NCI-H2107 treated with DMSO at 0.1 percent for 48 hours (cell line): ENCODE measurements at regions not wholly inside any gene's neighbourhood (a gene's known extent, or its start where the extent isn't known, plus 50 kb on each side); places are given as distances from the start of the nearest gene placed in this dataset.
"Not testable (repeated sequence)": the region's sequence is repeated elsewhere in the genome, so short reads cannot be mapped to it uniquely, and the experiment has no call there.

Source experiments
- DNase-seq: peaks from one replicate; lab custom pipeline; 2025; ENCODE audit not compliant: unreplicated experiment; lab: John Stamatoyannopoulos, UW

DNA sequence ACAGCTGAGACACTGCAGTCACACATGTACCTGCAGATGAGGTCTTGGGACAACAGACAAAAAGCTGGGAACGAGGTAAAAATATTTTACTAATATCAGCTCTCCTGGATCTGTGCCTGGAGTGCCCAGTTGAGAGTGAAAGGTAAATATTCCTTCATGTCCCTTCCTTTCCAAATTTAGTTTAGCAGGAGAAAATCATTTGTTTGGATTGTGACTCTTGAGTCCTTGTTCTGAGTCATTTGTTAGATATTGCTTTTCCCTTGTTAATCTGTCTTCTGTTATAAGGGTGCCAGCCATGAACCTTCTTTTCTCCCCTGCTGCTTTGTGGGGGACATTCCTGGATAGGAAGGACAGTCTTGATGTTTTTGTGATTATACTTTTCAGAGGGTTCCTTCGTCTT is 329.2 kb downstream of the DSC3 start:
- DNase-seq: no peak

DNA sequence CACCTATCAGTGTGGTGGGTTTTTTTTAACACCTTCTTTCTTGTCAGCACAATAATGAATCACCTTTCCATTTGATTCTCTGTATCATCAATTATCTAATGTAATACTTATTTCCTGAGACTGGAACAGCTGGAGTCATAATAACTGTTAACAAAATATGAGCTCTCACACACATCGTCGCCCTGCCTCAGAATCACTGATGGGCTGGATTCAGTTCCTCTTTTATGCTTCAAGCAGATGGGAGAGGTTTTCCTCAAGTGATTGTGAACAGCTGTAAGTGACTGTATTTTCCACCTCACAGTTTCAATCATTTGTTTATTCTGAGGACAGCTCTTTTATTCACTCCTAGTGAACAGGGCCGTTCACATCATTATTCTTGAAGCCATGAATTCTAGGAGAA is 330.2 kb downstream of the DSC3 start:
- DNase-seq: no peak

DNA sequence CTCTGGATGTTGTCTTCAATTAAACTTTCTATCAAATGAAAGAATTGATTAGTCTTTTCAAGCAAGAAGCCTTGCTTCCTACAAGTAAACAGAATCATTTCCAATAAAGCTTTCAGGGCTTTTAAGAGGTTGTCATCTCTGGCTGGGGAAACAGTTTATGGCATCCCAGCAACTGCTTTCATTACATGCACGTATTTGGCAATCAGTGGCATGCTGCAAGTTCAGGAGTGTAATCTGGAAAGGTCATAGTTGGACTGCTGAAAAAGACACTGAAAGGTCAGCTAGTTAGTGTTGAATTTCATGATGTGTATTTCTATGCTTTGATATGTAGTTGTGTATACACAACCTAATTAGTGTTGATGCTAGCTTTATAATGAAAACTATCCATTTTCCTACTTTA is 332.9 kb downstream of the DSC3 start:
- DNase-seq: no peak

DNA sequence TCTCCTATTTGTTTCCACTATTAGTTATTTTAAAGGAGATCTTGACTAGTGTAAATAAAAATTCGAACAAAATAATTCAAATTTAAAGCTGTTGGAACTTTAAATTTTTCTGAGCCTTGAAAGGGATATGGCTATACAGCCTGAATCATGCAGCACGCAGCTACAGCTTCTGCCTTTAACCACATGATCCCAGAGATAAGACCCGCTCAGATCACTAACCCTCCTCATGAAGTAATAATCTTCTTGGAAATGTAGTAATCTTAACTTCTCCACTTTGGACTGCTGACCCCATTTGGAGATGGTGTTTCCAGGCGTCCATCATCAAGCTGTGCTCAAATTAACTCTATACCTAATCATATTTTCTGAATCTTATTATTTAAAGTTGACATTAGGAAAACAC is 336.6 kb downstream of the DSC3 start:
- DNase-seq: no peak

DNA sequence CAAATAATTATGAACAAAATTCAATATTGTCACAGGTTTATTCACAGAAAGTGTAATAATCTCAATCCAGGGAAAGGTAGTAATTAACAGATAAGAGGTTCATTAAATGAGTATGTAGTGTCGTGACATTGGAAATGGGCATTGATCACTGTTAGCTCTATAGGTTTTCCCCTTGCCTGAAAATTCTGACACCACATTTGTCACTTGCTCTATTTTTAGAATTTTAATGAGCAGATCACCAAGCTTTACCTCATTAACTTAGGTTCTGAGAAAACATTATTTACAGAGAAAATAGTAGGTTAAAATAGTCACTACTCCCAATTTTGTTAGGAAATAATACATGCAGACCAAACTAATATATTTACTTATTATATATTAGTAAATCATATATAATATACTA is 344.0 kb downstream of the DSC3 start:
- DNase-seq: no peak

DNA sequence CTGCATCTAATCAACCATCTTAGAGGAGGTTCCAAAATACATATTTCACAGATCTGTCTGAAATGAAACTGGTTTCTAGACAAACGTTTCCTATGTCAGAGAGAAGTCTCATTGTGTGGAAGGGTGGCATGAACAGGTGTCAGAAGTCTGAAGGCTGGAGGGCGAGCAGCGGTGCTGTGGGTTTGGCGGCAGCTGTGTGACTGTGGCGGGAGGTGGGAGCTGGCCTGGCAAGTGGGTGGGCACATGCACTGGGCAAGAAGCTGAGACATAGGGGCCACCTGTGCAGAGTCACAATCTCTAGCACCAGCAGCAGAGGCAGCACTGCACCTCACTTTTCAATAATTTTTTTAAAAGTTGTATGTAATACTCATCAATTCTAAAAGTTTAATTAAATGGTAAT is 346.3 kb downstream of the DSC3 start:
- DNase-seq: no peak

DNA sequence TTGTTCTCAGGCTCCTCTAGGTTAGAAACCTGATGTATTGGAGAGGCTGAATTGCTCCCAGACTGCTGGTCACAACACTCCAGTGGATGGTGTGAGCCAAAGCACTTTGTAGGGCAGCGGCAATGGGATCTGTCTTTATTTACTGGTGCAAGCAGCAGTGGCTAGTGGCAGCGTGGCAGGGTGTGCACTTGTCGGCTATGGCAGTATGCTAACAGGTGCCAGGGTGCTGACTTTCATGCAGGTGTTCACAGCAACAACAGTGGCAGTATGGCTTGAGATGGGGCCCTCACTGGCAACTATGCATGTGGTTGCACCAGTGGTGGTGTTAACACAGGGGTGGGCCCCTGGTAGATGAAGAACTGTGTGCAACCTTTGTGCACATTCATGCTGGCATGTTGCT is 347.8 kb downstream of the DSC3 start:
- DNase-seq: no peak

DNA sequence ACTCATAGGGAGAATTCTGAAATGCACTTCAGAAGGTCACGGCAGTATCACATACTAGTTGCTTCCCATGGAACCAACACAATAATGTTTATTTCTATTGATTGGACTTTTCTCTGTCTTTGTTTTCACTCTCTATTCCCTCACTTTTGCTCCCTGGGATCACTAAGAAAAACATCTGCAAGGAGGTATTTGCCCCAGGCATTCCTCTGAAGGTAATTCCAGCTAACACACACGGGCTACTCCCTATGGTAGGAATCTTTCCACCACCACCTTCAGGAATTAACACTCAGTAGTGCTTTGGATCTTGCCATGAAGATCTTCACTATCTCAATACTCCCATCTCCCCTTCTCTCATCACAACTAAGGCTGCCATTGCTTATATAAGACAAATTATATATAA is 353.3 kb downstream of the DSC3 start:
- DNase-seq: no peak

DNA sequence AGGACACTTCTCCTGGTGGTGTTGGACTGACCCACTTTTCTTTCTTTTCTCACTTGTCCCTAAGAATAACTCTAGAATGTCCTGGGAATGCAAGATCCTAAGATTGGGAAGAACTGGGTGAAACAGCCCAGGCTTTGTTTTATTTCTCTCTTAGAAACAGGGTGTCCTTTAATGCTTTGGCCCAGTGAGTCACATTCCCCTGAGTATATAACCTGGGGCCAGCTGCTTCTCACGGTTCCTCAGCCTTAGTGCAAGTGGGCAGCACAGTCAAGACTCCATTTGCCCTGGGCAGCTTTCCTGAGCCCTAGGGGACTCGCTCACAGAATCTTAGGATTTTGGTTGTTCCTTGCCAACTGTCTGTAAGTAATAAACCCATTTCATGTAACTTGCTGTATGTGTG is 355.0 kb downstream of the DSC3 start:
- DNase-seq: no peak

DNA sequence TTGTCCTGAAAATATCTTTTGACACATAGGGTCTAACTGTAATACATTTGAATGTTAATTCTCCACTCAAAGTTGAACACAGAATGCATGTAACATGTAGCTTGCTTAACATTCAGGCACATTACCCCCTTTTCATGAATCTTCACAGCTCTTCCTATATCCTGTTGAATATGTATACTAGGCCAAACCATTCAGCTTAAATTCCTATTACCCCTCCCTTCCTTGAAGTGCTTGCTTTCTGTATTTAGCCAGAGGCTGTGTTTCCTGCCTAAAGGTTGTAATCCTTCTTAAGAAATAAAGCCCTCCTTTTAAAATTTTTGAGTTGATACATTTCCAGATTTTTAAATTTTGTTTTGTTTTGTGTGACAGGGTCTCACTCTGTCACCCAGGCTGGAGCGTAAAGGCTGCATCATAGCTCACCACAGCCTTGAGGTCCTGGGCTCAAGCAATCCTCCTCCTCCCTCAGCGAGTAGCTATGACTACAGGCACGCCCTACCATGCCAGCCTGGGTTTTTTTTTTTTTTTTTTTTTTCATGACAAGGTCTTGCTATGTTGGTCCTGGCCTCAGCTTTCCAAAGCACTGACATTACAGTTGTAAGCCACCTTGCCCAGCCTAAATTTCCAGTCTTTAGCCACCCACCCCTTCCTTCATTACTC is 357.6 kb downstream of the DSC3 start:
- no peak for DNase-seq

DNA sequence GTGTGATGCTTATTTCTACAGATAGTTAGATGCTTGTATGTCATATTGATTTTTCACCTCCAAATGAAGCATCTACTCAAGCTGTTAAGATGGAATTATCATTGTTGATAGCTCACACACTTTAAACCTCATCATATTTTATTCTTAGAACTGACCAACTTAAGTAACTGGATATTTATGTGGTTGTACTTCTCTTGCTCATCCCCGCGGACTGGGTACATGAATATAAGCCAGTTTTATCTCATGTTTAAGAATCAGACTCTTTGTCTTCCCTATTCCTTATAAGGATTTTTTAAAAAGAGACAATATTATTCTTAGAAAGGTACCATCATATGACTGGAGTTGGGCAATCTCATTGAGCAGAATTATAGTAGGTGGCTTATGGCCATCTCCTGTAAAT is 358.7 kb downstream of the DSC3 start:
- DNase-seq: no peak

DNA sequence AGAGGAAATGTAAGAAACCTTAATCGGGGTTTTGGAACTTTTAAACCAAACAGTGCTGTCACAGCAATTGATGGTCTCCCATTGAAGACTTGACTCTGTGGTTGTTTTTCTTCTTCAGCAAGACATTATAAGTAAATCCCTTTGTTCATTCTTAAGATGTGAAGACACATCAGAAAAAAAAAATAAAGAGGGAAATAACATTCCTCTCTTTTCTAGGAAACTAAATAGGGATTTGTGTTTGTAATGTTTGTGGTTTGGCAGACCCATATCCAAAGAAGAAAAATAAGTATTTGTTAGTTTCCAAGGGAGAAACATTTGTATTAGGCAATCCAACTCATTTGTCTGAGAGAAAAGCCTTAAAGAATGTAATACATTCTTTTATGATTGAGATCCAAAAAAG is 359.9 kb downstream of the DSC3 start:
- no peak for DNase-seq

DNA sequence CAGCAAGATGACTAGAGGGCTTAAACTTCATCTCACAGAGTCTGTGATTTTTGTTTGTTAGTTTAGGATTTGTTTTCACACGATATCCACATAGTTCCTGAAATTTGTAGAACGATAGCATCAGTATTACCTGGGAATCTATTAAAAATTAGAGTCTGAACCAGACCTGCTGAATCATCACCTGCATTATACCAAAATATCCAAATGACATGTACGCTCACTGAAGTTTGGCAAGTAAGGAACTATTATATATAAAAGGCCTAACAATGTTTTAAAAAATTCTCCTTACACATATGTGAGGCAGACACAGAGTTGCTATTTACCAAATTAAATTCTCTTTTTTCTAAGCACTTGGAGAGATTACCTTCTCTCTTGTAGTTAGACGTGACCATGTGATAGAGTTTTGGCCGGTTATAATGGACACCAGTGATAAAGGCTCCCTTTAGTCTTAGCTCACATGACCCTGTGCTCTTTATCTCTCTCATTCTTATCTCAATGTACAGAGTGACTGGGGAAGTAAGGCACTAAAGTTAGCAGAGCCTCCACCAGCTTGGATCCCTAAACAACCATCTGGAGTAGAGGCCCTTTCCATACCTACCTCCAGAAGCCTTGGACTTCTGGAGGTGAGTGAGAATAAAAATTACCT is 363.1 kb downstream of the DSC3 start:
- no peak for DNase-seq

DNA sequence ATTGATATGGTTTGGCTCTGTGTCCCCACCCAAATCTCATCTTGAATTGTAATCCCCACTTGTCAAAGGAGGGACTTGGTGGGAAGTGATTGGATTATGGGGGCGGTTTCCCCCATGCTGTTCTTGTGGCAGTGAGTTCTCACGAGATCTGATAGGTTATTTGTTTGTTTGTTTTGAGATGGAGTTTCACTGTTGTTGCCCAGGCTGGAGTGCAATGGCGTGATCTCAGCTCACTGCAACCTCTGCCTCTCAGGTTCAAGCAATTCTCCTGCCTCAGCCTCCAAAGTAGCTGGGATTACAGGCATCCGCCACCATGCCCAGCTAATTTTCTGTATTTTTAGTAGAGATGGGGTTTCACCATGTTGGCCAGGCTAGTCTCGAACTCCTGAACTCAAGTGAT is 364.7 kb downstream of the DSC3 start:
- not testable (repeated sequence) for DNase-seq

DNA sequence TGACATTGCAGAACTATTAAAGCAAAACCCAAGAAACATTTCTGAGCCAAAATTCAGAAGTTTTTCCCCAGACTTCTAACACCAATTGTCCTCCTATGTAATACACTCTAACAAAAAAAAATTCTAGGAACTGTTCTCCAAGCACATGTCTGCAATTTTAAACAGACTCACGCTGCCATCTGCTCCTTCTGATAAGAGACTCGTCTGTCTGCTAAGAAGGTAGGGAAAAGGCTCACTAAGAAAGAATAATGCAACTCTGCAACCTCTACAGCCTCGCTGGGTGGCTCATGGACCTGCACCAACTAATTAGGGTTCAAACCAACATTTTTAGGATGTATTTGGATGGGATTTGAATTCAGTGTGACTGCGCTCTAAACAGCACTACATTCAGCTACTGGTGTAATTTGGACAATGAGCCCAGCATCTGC is 366.5 kb downstream of the DSC3 start:
- no peak for DNase-seq

DNA sequence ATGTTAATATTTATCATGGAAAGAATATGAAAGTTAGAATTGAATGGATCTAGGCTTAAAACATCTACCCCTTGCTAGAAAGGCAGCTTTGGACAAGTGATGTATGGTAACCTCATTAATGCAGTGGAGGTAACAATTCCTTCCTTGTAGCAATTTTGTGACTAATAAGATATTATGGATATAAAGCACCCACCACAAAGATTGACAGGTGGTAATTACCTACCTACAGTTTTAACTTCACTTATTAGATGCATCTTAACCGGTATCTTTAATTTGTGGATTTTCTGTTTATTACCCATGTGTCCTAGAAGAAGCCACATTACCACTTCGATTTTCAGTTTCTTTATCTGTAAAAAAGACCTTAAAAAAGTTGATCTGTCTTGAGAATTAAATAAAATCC is 367.0 kb downstream of the DSC3 start:
- no peak for DNase-seq

DNA sequence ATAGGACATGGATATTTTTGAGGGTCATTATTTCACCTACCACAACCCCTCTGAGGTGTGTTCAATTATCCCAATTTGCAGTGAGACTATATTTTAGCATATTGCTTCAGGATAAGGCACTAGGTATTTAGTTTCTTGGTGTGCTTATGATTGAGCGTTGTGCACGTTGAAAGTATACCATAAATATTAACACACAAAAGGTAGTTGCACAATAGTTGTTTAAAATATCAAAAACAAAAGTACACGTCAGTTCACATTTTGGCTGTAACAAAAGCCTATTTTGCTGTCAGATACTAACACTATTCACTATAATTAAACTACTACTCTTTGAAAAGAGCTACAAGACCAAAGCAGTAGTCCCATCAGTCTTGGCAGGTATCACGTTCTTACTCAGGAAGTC is 367.5 kb downstream of the DSC3 start:
- DNase-seq: no peak

DNA sequence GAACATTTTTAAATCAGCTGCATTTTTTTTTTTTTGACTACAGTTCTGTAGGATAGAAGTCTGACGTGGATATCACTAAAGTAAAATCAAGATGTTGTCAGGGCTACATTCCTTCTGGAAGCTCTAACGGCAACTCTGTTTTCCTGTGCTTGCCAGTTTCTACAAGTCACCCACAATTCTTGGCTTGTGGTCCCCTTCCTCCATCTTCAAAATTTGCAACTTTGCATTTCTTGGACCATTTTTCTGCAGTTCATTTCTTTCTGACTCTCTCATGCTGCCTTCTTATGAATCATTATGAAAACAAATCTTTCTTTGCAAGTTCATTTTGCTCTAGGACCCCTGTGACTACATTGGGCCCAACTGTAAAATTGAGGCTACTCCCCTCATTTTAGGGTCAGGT is 367.9 kb downstream of the DSC3 start:
- DNase-seq: no peak

DNA sequence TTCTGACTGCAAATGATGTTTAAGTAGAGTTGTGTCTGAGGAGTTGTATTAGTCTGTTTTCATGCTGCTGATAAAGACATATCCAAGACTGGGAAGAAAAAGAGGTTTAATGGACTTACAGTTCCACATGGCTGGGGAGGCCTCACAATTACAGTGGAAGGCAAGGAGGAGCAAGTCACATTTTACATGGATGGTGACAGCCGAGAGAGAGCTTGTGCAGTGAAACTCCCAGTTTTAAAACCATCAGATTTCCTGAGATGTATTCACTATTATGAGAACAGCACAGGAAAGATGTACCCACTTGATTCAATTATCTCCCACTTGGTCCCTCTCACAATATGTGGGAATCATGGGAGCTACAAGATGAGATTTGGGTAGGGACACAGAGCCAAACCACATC is 370.1 kb downstream of the DSC3 start:
- DNase-seq: not testable (repeated sequence)

DNA sequence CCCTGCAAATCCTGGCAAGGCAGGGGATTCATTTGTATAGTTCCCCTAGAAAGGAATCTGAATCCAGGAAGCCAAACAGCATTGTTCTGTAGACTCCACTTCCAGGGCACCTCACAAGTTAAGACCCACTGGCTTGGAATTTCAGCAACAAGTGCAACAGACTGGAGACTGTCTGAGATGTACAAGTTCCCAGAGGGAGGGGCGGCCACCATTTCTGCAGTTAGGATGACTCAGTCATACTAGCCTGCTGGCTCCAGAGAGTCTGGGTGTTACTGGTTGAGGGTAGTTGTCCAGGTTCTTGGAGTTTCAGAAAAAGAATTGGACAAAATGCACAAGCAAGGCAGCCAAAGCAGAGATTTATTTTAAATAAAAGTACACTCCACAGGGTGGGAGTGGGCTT is 384.2 kb downstream of the DSC3 start:
- DNase-seq: no peak

DNA sequence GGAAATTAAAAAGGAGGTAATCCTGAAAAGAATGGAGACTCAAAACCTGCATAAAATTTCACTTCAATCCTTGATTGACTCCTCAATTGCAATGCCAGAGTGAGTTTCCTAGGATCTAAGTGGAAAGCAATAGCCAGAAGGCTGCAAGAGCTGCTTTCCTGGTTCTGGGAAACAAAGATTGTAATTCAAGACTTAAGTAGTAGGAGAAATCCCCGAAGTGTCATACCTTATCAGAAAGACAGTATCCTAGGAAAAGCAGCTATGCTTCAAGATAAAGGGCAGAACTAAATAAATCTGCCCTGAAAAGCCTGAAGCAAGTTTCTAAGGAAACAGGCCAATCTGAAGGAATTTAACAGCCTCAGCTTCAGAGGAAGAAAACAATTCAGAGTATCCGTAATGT is 390.2 kb downstream of the DSC3 start:
- no peak for DNase-seq

DNA sequence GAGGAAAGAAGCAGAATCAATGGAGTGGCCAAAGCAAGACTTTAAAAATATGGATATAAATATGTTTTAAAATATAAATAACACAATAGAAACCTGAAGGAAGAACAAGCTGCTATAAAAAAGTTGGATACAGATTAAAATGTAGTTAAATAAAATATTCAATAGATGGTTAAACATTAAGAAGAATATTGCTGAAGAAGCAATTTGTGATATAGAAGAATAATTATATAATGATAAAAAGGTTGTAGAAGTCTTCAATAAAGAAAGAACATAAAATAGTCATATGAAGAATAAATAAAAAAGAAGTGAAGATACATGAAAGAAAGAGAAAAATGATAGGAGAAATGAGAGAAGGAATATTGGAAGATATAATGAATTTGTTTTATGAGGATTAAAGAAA is 392.0 kb downstream of the DSC3 start:
- no peak for DNase-seq

DNA sequence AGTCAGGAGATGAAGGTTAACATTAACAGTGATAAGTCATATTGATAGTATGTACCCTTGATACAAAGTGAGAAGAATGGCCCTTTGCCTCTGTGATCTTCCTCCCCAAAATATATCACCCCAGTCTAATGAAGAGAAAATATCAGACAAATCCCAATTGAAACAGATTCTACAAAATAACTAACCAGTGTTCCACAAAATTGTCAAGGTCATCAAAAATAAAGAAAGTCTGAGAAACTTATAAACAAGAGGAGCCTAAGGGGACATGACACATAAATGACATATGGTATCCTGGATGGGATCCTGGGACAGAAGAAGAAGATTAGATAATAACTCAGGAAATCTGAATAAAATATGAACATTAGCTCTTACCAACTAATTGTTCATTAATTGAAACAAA is 398.4 kb downstream of the DSC3 start:
- no peak for DNase-seq
